ENCODE measurements at regions not wholly inside any gene's neighbourhood (a gene's known extent, or its start where the extent isn't known, plus 50 kb on each side); places are given as distances from the start of the nearest gene placed in this dataset.

DNA sequence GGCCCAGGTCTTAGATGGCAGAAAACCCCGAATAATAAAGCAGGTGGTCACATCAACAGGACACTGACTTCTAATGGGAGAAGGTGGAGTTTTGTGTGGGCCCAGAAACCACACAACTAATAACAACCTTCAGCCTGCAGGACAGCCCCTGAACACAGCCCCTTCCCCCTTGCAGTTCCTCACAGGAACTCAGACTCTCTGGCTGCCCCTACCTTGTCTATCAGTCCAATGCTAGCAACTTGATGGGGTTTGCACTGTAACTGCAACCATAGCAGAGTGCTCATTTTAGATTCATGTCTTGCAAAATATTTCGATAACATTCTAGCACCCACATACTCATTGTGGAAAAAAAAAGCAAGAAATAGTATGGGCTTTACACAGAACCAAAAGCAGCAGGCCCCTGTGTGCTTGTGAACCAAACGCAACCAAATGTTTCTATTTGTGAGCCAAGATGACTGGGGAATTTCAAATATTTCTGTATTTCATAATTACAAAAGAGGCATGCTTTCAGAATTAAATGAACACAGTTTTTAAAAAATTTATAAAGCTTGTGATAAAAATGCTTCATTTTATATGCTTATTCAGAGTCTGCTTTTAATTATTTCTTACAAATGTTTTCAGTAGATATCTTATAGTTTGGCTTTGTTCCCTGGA lies 62.7 kb upstream of the PDE4D start:
- H3K9me3 ChIP-seq: no peaks in the 10 kb centered on the region
- H3K4me1 ChIP-seq: peaks cover 0 to 25% (median 8%) of the 10 kb centered on the region in 4 donors
- no peaks in the 10 kb centered on the region for H3K36me3 ChIP-seq
- intact Hi-C loops (cut with DNase I; ENCODE audit: low total_unique reads): no loop called here
- no peaks in the 10 kb centered on the region for H3K27me3 ChIP-seq
- no peak overlapping the region for H3K27ac ChIP-seq
- DNase-seq: no peak
- no peak for TF ChIP-seq CTCF (IDR thresholded peaks at IDR 0.05)
- H3K4me3 ChIP-seq: no peak overlapping the region

DNA sequence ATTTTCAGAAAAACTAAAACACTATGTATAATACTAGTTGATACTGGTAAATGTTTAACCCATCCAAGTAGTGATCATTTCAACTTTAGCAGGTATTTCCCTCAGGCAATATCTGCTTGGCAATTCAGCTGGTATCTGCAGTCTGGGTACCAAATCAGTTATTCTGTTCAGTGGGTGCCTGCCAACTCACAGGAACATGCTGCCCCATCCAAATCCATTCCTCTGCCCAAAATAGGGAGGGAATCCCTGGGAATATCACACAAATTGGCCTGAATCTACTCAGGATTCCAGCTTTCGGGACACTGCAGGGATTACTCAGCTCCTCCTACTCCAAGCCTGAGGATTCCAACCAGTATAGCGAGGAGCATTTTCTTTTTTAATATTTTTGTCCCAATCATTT lies 61.7 kb upstream of the PDE4D start:
- Histone ChIP-seq H3K4me3 (no peak overlapping the region), H3K27me3 (no peaks in the 10 kb centered on the region), H3K27ac (no peak overlapping the region), H3K36me3 (no peaks in the 10 kb centered on the region), H3K9me3 (no peaks in the 10 kb centered on the region), H3K4me1 (peaks cover 0 to 25% (median 8%) of the 10 kb centered on the region in 4 donors)
- TF ChIP-seq CTCF (IDR thresholded peaks at IDR 0.05): no peak
- DNase-seq: no peak
- intact Hi-C loops (cut with DNase I; ENCODE audit: low total_unique reads): no loop called here

DNA sequence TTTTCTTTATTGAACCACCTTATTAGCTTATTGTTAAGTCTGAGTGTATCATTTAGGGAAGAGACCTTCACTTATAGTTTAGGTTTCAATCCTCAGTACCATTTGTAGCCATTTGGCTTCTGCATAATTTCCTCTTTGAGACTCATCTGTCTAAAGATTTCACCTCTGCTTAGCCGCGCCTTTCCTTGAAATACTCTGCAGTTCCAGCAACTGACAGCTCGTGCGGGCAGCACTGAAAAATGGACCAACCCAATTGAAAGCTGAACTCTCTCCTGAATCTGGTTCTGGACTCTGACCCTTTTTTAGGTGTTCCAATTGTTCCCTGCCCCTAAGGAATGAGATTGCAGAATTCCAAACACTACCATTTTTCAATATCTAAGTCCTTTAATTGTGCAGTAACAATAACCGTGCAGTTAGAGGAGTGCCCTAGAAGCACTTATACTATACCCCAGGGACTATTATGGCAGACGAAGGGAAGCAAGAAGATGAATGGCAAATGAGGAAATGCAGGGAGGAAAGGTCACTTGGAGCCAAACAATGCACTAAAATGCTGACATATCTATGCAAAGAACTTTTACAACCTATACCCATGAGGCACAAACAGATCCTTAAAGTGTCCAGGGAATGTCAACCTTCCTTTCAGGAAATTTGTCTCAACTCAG lies 50.1 kb upstream of the PDE4D start:
- TF ChIP-seq CTCF (IDR thresholded peaks at IDR 0.05): no peak
- H3K36me3 ChIP-seq: no peaks in the 10 kb centered on the region
- no peak for DNase-seq
- H3K27me3 ChIP-seq: no peaks in the 10 kb centered on the region
- intact Hi-C loops (cut with DNase I; ENCODE audit: low total_unique reads): no loop called here
- H3K4me3 ChIP-seq: no peak overlapping the region
- no peaks in the 10 kb centered on the region for H3K9me3 ChIP-seq
- H3K27ac ChIP-seq: no peak overlapping the region
- H3K4me1 ChIP-seq: peaks cover 0 to 31% (median 0%) of the 10 kb centered on the region in 4 donors
